Stimulated activated CD4-positive, alpha-beta T cell treated with anti-CD3 and anti-CD28 coated beads, TNF-alpha, amount 100 ng/mL, for 24 hours (primary cell): ENCODE measurements at regions not wholly inside any gene's neighbourhood (a gene's known extent, or its start where the extent isn't known, plus 50 kb on each side); places are given as distances from the start of the nearest gene placed in this dataset.

Experiments used
- DNase-seq, 3 experiments: peaks; one replicate each; pipeline ENCODE4 v3.0.0-alpha.2; 2020; ENCODE audit warnings: low read depth in 3 of 3

- DNase-seq = no peak
Measured at GRCh38 chr4:71156616-71157015, 163.2 kb downstream of the DCK start.

DNA sequence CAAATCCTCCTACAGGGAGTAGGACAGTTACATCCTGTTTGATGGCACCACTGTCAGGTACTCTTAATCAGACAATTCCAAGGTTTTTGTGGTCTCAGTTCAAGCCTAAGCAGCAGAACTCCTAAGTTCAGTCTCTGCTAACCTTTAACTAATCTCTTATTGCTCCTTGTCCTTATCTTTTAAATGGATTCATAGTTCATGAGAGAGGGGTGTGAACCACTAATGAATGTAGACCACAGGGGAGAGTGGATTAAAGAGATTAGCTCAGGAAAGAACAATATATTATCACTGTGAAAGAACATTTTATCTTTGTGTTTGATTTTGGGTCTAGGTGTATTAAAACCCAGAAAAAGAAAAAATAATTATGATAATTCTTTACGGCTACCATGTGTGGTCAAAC, 168.9 kb downstream of the DCK start:
- DNase-seq = no peak

GRCh38 chr4:71163317-71163716, 169.9 kb downstream of the DCK start:
- DNase-seq = no peak

- DNase-seq = no peak
Measured at GRCh38 chr4:71167083-71167482, 171.7 kb upstream of the SLC4A4 start.

GRCh38 chr4:71171592-71171991, 167.2 kb upstream of the SLC4A4 start:
- no peak for DNase-seq

DNA sequence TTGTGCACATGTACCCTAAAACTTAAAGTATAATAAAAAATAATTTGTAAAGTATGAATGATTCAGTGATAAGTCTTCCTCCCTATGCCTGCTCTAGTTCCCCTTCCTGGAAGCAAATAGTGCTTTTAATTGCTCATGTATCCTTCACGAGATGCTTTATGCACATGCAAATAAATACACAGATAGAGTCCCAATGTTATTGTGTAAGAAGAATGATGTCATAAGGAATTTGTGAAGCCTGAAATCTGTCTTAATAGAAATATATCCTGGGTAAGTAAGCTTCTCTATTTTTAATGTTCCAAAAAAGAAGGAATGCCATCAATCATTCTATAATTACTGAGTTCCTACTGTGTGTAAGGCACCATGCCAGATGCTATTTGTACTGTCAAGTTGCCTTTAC, 157.5 kb upstream of the SLC4A4 start:
- no peak for DNase-seq

- DNase-seq = peak in 1 of 3 experiments; percentile 4
Measured at GRCh38 chr4:71184195-71184781, 154.5 kb upstream of the SLC4A4 start.

GRCh38 chr4:71185037-71185436, 153.8 kb upstream of the SLC4A4 start:
- no peak for DNase-seq

GRCh38 chr4:71186257-71186565, 152.6 kb upstream of the SLC4A4 start:
- DNase-seq = no peak

- peak in 1 of 3 experiments; percentile 14 for DNase-seq
Measured at GRCh38 chr4:71186566-71187403, 152.0 kb upstream of the SLC4A4 start.

- peak in 1 of 3 experiments; percentile 14 for DNase-seq
Measured at GRCh38 chr4:71187404-71188155, 151.2 kb upstream of the SLC4A4 start.

DNA sequence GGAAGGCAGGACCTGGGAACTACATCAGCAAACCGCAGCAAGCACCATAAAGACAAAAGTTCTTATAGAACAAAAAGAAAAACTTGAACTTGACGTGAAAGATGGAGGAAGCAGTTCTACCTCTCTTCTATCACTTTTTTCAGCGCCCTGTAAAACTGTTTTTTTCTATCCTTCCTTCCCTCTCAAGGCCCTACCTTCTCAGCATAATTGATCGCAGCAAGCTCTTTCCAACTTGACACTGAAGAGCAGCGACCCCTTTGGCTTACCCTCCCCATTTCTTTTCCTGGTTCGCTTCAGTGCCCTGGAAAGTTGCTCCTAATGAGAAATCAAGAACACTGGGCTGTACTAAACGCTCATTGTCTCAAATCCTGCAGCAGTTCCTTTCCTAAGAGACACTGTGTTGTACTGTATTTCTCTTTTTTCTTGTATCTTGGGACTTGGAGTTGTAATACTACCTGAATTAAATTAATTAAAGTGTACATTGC, 150.6 kb upstream of the SLC4A4 start:
- DNase-seq = no peak

DNA sequence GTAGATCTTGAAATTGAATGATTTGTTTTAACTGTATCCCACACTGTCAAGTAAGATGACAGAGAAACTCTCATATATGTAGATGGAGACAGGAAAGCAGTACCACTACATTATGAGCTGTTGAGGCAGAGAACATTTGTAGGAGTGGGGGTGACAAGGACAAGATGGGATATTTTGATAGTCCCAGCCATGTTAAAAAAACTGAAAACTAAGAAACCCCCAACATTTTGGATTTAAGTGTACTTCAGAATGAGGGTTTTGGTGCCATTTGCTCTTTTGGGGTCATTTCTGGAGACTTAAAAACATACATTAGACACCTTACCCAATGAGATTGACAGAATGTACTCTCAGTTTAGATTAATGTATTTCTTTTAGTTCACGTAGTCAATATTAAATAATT, 149.9 kb upstream of the SLC4A4 start:
- no peak for DNase-seq

DNA sequence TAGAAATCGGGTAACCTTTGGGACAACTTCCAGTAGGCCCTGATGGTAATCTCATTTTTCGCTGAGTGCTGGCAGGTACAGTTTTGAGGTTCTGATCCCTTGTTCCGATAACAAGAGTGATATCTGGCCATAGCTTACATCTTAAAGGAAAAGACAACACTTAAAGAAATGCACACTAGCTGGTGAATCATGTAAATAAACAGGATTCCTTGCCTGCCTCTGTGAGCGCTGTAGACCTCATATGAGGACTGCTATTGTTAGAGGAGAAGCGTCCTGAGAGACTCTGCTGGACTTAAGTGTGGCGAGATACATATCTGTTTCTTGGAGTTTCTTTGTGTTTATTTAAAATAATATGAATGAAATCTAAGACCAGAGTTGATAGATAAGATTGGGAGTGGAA, 149.3 kb upstream of the SLC4A4 start:
- no peak for DNase-seq

DNA sequence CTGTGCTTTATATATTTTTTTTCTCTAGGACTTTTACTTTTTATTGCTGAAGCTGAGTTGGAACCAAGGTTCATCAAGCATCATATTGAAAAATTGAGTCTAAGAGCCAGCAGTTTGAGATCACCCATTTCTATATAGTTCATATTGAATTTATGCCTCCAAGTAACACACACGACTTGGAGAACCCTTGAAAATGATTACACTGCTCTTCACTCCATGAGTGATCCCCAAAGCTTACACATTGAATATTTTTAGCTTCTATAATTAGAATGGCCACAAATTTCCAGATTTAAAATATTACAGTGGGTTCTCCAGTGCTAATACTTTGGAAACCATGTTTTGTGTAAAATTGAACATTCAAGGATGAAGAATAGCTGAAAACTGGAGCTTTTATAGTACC, 144.4 kb upstream of the SLC4A4 start:
- no peak for DNase-seq

DNA sequence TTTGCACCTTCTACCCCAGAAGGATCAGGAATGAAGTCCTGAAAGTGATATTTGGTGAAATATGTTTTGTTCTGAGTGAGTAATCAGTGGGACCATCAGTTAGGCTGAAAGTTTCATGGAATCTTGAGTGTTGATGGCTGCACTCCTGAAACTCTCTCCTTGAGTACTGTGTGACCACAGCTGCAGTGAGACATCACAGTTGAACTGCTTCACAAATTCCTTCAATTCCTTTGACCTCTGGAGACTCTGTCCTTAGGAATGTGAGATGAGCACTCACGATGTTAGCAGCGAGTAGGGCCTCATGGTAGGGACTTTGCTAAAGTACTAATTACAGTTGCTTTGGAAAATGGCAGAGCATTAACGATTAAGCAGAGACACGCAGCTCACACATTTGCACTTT, 142.9 kb upstream of the SLC4A4 start:
- no peak for DNase-seq

- no peak for DNase-seq
Measured at GRCh38 chr4:71198958-71199357, 139.9 kb upstream of the SLC4A4 start.

DNA sequence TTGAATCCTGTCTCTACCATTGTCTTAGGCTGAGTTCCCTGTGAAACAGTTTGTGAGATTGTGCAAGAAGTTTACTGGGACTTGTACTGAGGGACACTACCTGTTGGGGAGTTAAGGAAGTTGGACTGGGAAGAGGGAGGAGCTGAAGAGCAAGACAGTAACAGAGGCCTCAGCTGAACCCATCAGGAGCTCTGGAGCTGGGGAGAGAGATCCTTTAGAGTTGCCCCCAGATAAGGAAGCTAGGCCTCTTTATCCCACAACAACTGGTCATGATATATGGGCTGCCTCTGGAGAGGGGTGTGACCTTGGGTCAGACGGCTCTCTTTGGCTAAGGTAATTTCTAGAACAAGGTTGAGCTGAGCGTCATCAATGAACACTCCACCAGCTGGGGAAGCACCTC, 137.8 kb upstream of the SLC4A4 start:
- no peak for DNase-seq

GRCh38 chr4:71201817-71202576, 136.8 kb upstream of the SLC4A4 start:
- no peak for DNase-seq

DNA sequence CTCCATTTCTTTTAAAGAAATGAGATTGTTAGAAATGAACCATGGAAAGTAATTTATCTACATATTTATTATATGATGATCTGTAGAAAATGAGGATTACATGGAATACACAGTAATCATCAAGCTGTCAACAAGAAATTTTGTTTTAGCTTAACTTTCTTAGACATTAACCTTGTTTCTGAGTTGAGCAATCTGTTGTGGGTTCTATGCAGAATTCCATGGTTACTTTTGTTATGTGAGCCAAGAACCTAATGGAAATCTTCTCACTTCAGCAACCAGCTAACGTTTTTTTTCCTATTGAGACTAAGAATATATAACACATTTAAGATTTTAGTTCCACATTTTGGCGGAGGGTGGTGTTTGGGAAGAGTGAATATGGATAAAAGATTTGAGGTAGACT, 136.1 kb upstream of the SLC4A4 start:
- no peak for DNase-seq

GRCh38 chr4:71204056-71204455, 134.8 kb upstream of the SLC4A4 start:
- DNase-seq = no peak

DNA sequence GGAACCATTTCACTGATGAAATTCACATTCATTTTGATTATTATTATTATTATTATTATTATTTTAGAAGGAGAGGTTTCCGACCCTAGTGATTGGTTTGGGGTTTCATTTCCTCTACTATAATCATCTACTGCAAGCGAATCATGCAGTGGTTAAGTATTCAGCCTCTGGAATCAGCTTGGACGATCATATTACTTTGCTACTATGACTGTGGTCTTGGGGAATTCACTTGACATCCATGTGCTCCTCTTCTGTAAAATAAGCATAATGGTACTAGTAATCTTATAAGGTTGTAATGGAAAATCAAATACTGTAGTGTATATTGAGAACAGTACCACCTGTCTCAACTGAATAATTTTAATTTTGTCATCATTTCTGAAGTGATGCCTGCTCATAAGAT, 132.1 kb upstream of the SLC4A4 start:
- DNase-seq = no peak
